SK-N-MC (cell line): ENCODE measurements at regions not wholly inside any gene's neighbourhood (a gene's known extent, or its start where the extent isn't known, plus 50 kb on each side); places are given as distances from the start of the nearest gene placed in this dataset.
A peak's percentile ranks its signal among the peaks of the same experiment; 100 is the strongest.

Experiments
- DNase-seq: peaks from one replicate; pipeline ENCODE4 v3.0.0-alpha.2; 2011; ENCODE audit warnings: low read depth, low spot score
- H3K27ac ChIP-seq: fragments of 200-600 bp; sonication (generic); 2 replicates; pipeline ENCODE4 v1.5.1; 2016; ENCODE audit warnings: mixed run types
- H3K36me3 ChIP-seq: fragments of 200-600 bp; sonication (generic); 2 replicates; pipeline ENCODE4 v1.6.1; 2017; ENCODE audit warnings: antibody characterized with exemption, low read length, mixed read lengths; ENCODE audit not compliant: insufficient read depth
- H3K4me3 ChIP-seq: fragments of 200-600 bp; sonication (generic); 2 replicates; pipeline ENCODE4 v1.5.1; 2016
- H3K9ac ChIP-seq: fragments of 200-600 bp; sonication (generic); 2 replicates; pipeline ENCODE4 v1.8.0; 2017; ENCODE audit warnings: mixed run types, mixed read lengths; ENCODE audit not compliant: insufficient read length
- H3K9me3 ChIP-seq: fragments of 200-600 bp; sonication (generic); 2 replicates; pipeline ENCODE4 v1.6.1; 2017; ENCODE audit warnings: low read depth, mild to moderate bottlenecking, antibody characterized with exemption, low read length, moderate library complexity, mixed read lengths
- EZH2 ChIP-seq: fragments of 200-600 bp; sonication (generic); IDR thresholded peaks from one replicate; pipeline ENCODE4 v1.6.1; 2017; ENCODE audit warnings: antibody characterized with exemption
- FOXP2 ChIP-seq: optimal IDR thresholded peaks from 2 replicates; pipeline ENCODE3; 2011; ENCODE audit warnings: mild to moderate bottlenecking, moderate library complexity; ENCODE audit not compliant: insufficient read depth; ENCODE audit errors: extremely low read length, control extremely low read depth
- POLR2AphosphoS5 ChIP-seq: IDR thresholded peaks from 2 replicates; pipeline ENCODE4 v1.6.1; 2012; ENCODE audit warnings: mild to moderate bottlenecking, low read depth, low read length, borderline replicate concordance

DNA sequence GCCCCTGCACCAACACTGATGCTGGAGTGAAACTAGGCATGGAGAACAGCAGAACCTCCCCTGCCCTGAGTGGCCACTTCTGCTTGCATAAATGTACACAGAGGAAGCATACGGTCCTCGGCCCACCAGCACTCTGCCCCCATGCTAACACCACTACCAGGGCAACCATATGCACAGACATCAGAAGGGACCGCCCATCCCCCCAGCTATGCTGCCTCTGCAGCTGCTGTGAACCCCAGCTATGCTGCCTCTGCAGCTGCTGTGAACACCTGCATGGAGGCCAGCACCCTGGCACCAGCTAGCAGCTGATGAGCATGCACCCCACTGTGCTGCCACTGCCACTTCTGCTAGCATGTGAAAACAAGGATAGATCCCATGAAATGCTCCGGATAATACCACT is 250.3 kb downstream of the TUSC1 start:
- DNase-seq = no peak
- no peak for TF ChIP-seq EZH2
- no peak for TF ChIP-seq FOXP2
- no peak overlapping the region for H3K4me3 ChIP-seq
- H3K36me3 ChIP-seq = no peaks in the 10 kb centered on the region
- no peak overlapping the region for H3K27ac ChIP-seq
- no peak overlapping the region for H3K9ac ChIP-seq
- no peaks in the 10 kb centered on the region for H3K9me3 ChIP-seq

DNA sequence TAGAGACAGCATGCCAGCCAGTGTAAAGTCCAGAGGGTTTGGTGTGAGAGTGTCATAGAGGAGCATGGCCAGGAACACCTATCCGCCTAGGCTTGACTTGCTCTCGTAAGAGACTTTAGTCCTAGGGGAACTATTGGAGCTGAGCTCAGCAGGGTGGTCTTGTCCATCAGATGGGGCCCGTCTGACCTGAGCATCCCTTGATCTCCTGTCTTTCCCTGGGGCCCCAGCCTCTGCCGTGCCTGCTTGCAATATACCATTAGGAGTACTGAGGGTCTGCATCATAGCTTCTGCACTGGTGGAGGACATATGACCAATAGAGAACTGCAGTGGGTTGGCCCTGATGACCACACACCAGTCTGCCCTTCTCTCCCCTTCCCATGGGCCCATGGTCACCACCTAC is 251.0 kb downstream of the TUSC1 start:
- Histone ChIP-seq H3K9ac (no peak overlapping the region), H3K27ac (no peak overlapping the region), H3K36me3 (no peaks in the 10 kb centered on the region), H3K9me3 (no peaks in the 10 kb centered on the region), H3K4me3 (no peak overlapping the region)
- DNase-seq = no peak
- TF ChIP-seq EZH2 = no peak
- no peak for TF ChIP-seq POLR2AphosphoS5

DNA sequence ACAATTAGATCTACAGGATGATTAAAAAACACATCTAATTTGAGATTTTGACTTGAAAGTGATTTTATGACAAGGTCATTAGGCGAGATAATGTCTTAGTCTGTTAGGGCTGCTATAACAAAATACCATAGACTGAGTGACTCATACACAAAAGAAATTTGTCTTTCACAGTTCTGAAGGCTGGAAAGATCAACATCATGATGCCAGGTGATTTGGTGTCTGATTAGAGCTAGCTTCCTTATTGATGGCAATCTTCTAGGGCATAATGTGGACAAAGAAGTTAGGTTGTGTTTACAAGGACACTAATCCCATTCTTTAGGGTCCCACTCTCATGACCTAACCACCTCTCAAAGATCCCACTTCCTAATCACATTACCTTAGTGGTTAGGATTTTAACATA is 256.7 kb downstream of the TUSC1 start:
- H3K9me3 ChIP-seq = no peaks in the 10 kb centered on the region
- TF ChIP-seq EZH2 (no peak), FOXP2 (no peak), POLR2AphosphoS5 (no peak)
- no peak for DNase-seq
- no peak overlapping the region for H3K9ac ChIP-seq
- H3K27ac ChIP-seq = no peak overlapping the region
- H3K4me3 ChIP-seq = no peak overlapping the region
- H3K36me3 ChIP-seq = no peaks in the 10 kb centered on the region

DNA sequence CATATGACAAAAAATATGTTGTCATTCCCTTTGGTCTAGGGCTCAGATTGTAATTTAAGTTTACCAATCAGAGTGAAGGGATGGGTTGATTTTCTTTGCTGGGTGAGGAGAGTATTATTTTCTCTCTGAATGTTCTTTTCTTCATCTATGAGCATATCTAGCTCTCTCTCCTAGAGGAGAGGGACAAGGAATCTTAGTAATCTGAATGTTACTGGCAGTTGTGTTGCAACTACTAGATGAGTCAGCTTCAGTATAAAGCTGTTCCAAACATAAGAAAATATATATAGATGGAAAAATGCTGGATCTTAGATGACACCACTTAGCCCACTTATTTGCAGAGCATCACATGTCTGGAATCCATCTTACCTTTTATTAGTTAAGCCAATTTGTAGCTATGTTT is 259.3 kb downstream of the TUSC1 start:
- H3K9me3 ChIP-seq = no peaks in the 10 kb centered on the region
- H3K36me3 ChIP-seq = no peaks in the 10 kb centered on the region
- TF ChIP-seq EZH2 (no peak), POLR2AphosphoS5 (no peak), FOXP2 (no peak)
- H3K4me3 ChIP-seq = no peak overlapping the region
- H3K27ac ChIP-seq = no peak overlapping the region
- DNase-seq = no peak
- H3K9ac ChIP-seq = no peak overlapping the region

DNA sequence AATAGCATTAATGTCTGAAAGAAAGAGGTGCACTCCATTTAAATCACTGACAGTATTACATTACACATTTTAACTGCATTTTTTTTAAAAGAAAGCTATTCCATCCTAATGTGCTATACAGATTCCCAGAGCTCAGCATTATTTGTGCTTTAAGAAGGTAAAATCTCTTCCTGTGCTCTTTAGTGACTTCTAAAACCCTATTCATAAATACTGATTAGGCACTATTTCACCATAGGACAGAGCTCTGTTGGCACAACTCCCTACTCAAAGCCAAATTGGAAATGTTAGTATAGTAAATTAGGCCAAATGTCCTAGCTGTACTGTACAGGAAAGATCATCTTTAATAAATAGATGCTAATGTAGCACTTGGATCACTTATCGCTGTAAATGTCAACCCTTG is 262.5 kb downstream of the TUSC1 start:
- Histone ChIP-seq H3K27ac (peak overlapping the region; percentile 83), H3K9ac (peak overlapping the region; percentile 2), H3K36me3 (no peaks in the 10 kb centered on the region), H3K9me3 (no peaks in the 10 kb centered on the region), H3K4me3 (peak overlapping the region; percentile 58)
- DNase-seq = peak; percentile 61
- TF ChIP-seq EZH2 (no peak), POLR2AphosphoS5 (peak; percentile 50; the same call in 1 of the 2 replicates), FOXP2 (no peak)

DNA sequence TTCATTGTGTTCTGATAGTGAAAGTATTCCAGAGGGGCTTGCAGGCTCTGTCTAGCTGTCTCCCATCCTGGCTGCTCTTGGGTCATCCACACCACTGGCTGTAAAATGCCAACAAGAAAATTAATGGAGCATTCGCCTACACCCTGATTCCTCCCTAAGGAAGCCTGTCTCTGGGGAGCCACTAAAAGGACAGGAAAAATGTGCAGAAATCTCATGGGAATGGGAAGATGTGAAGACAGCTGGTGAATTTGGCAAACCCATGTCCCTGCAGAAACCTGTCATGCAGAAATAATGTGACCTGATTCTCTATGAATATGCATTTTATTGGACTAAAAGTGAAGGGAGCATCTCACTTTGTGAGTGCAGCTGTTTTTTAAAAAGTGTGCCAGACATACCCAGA is 265.6 kb downstream of the TUSC1 start:
- Histone ChIP-seq H3K9me3 (no peaks in the 10 kb centered on the region), H3K4me3 (no peak overlapping the region), H3K27ac (no peak overlapping the region), H3K36me3 (no peaks in the 10 kb centered on the region), H3K9ac (no peak overlapping the region)
- no peak for TF ChIP-seq EZH2
- TF ChIP-seq POLR2AphosphoS5 = no peak
- TF ChIP-seq FOXP2 = no peak
- DNase-seq = no peak

DNA sequence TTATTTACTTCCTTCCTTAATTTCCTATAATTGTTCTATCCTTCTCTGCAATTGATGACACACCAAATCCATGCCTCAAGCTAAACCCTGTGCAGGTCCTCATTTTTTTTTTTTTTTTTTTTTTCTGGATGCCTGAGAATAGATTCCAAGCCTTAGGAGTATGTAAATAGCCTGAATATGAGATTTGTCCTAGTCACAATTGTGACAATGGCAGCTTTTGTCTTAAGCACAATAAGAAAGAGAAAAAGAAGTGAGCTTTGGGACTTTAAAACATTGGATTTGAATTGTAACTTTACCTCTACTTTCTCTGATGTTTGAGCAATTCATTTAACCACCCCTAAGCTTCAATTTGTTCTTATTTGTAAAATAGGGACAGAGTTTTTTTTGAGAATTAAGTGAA is 280.5 kb downstream of the TUSC1 start:
- DNase-seq = no peak
- H3K27ac ChIP-seq = no peak overlapping the region

DNA sequence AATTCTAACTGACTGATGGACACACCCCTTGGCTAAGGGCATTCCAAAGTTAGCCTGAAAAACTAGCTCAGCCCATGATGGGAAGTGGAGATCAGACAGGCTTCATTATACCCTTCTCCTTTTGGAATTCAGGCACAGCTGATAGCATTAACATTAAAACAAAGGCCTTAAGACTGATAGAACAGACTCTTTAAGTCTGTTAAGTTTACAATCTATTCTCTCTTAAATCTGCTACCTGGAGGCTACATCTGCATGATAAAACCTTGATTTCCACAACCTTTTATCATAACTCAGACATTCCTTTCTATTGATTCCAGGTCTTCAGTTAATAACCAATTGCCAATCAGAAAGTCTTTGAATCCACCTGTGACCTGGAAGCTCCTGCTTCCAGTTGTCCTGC is 281.4 kb downstream of the TUSC1 start:
- TF ChIP-seq EZH2 = no peak
- TF ChIP-seq POLR2AphosphoS5 = no peak
- no peaks in the 10 kb centered on the region for H3K36me3 ChIP-seq
- H3K27ac ChIP-seq = no peak overlapping the region
- H3K9me3 ChIP-seq = no peaks in the 10 kb centered on the region
- H3K4me3 ChIP-seq = no peak overlapping the region
- no peak overlapping the region for H3K9ac ChIP-seq
- DNase-seq = no peak

More for the DNA sequence above, 280.5 kb downstream of the TUSC1 start:
- no peak overlapping the region for H3K4me3 ChIP-seq
- no peak overlapping the region for H3K9ac ChIP-seq
- H3K36me3 ChIP-seq = no peaks in the 10 kb centered on the region
- TF ChIP-seq FOXP2 = no peak
- no peak for TF ChIP-seq EZH2
- TF ChIP-seq POLR2AphosphoS5 = no peak
- no peaks in the 10 kb centered on the region for H3K9me3 ChIP-seq

DNA sequence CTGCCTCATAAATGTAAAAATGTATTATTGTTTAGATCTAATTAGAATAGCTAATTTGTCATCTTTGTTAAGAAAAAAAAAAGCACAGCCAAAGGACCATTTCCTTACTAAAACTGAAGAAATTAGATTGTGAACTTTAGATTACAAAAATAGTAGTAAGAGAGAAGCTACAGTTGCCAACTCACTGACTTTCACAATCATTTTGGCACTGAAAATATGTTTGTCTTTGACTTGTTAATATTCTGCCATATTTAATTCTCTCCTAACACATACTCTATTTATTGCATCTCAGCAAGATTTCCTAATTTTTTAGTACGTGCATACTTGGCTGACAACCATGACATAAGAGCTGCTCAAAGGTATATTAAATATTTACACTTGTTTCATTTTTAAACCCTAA is 297.1 kb downstream of the TUSC1 start:
- no peak overlapping the region for H3K4me3 ChIP-seq

More for the DNA sequence above, 297.1 kb downstream of the TUSC1 start:
- no peak for DNase-seq
- Histone ChIP-seq H3K9me3 (no peaks in the 10 kb centered on the region), H3K36me3 (peaks cover 3% of the 10 kb centered on the region; the same call in 1 of the 2 replicates), H3K27ac (peak overlapping the region; percentile 75; the same call in 1 of the 2 replicates), H3K9ac (no peak overlapping the region)
- TF ChIP-seq FOXP2 (no peak), POLR2AphosphoS5 (no peak), EZH2 (no peak)
